ENCODE measurements at regions not wholly inside any gene's neighbourhood (a gene's known extent, or its start where the extent isn't known, plus 50 kb on each side); places are given as distances from the start of the nearest gene placed in this dataset.

GRCh38 chr6:140576004-140576555 lies 1201.6 kb upstream of the CITED2 start:
- H3K36me3 Mint-ChIP-seq (ENCODE audit: low read depth): peaks cover 39% of the 10 kb centered on the region
- peaks cover 5% of the 10 kb centered on the region for H3K9me3 Mint-ChIP-seq
- no peak overlapping the region for H3K4me3 Mint-ChIP-seq
- DNase-seq: no peak
- H3K4me1 Mint-ChIP-seq (ENCODE audit: low read depth): peaks cover 52% of the 10 kb centered on the region
- H3K27me3 Mint-ChIP-seq (ENCODE audit: insufficient read depth): no peaks in the 10 kb centered on the region
- H3K27ac Mint-ChIP-seq: no peak overlapping the region
- no peak for TF ChIP-seq CTCF (IDR thresholded peaks at IDR 0.05)

GRCh38 chr6:140572867-140573266 lies 1198.4 kb upstream of the CITED2 start:
- H3K27me3 Mint-ChIP-seq (ENCODE audit: insufficient read depth): no peaks in the 10 kb centered on the region; the same call in 1 of the 2 replicates
- H3K36me3 Mint-ChIP-seq (ENCODE audit: low read depth): peaks cover 47% of the 10 kb centered on the region
- H3K4me3 Mint-ChIP-seq: no peak overlapping the region
- TF ChIP-seq CTCF (IDR thresholded peaks at IDR 0.05): no peak
- H3K9me3 Mint-ChIP-seq: peaks cover 13% of the 10 kb centered on the region
- peak overlapping the region; percentile 95 for H3K27ac Mint-ChIP-seq
- peaks cover 64% of the 10 kb centered on the region for H3K4me1 Mint-ChIP-seq (ENCODE audit: low read depth)
- DNase-seq: no peak

GRCh38 chr6:140572129-140572528 lies 1197.7 kb upstream of the CITED2 start:
- DNase-seq: peak; percentile 97
- Mint-ChIP-seq H3K27ac (peak overlapping the region; percentile 95), H3K4me3 (no peak overlapping the region; the same call in 1 of the 2 replicates), H3K9me3 (peaks cover 13% of the 10 kb centered on the region), H3K36me3 (ENCODE audit: low read depth) (peaks cover 47% of the 10 kb centered on the region), H3K27me3 (ENCODE audit: insufficient read depth) (no peaks in the 10 kb centered on the region; the same call in 1 of the 2 replicates), H3K4me1 (ENCODE audit: low read depth) (peaks cover 71% of the 10 kb centered on the region)
- no peak for TF ChIP-seq CTCF (IDR thresholded peaks at IDR 0.05)

- DNase-seq: peak; percentile 32
- Mint-ChIP-seq H3K27me3 (ENCODE audit: insufficient read depth) (no peaks in the 10 kb centered on the region; the same call in 1 of the 2 replicates), H3K4me3 (no peak overlapping the region; the same call in 1 of the 2 replicates), H3K9me3 (peaks cover 8% of the 10 kb centered on the region), H3K4me1 (ENCODE audit: low read depth) (peaks cover 76% of the 10 kb centered on the region), H3K27ac (peak overlapping the region; percentile 95), H3K36me3 (ENCODE audit: low read depth) (peaks cover 38% of the 10 kb centered on the region)
- TF ChIP-seq CTCF (IDR thresholded peaks at IDR 0.05): no peak
Observed at GRCh38 chr6:140571145-140571544, 1196.7 kb upstream of the CITED2 start.

GRCh38 chr6:140567466-140567865 lies 1193.0 kb upstream of the CITED2 start:
- H3K27me3 Mint-ChIP-seq (ENCODE audit: insufficient read depth): no peaks in the 10 kb centered on the region; the same call in 1 of the 2 replicates

More at GRCh38 chr6:140567466-140567865, 1193.0 kb upstream of the CITED2 start:
- DNase-seq: no peak
- Mint-ChIP-seq H3K36me3 (ENCODE audit: low read depth) (peaks cover 23% of the 10 kb centered on the region), H3K27ac (peak overlapping the region; percentile 72), H3K4me3 (no peak overlapping the region), H3K9me3 (peaks cover 8% of the 10 kb centered on the region), H3K4me1 (ENCODE audit: low read depth) (peaks cover 68% of the 10 kb centered on the region)
- no peak for TF ChIP-seq CTCF (IDR thresholded peaks at IDR 0.05)

Data from HFFc6 (cell line).